Left lung (tissue), 4 donors: ENCODE measurements at regions not wholly inside any gene's neighbourhood (a gene's known extent, or its start where the extent isn't known, plus 50 kb on each side); places are given as distances from the start of the nearest gene placed in this dataset.

Source experiments
- ATAC-seq: fragments of 200-7000 bp; cut with Tn5 transposase; one replicate; pipeline ENCODE4 v1.9.1; 2020; ENCODE audit warnings: moderate library complexity
- DNase-seq, 4 donors: peaks; one replicate each; pipeline ENCODE4 v3.0.0-alpha.2; 2013 to 2020
- H3K27ac ChIP-seq, 2 donors: fragments of 200-600 bp; sonication (generic) in 1 of 2; one replicate each; pipeline versions ENCODE4 v1.5.0 to v1.8.0; 2020 to 2021
- H3K27me3 ChIP-seq, 2 donors: fragments of 200-600 bp; sonication (generic) in 1 of 2; one replicate each; pipeline versions ENCODE4 v1.5.0 to v1.8.0; 2020 to 2021
- H3K36me3 ChIP-seq, 2 donors: fragments of 200-600 bp; sonication (generic) in 1 of 2; one replicate each; pipeline versions ENCODE4 v1.5.0 to v1.8.0; 2020 to 2021
- H3K4me1 ChIP-seq, 2 donors: fragments of 200-600 bp; one replicate each; pipeline ENCODE4 v1.8.0; 2021
- H3K4me3 ChIP-seq, 2 donors: fragments of 200-600 bp; sonication (generic) in 1 of 2; one replicate each; pipeline versions ENCODE4 v1.5.0 to v1.8.0; 2020 to 2021; ENCODE audit warnings: mild to moderate bottlenecking in 1 of 2
- H3K9me3 ChIP-seq, 2 donors: fragments of 200-600 bp; sonication (generic) in 1 of 2; one replicate each; pipeline versions ENCODE4 v1.5.0 to v1.8.0; 2020 to 2021
- intact Hi-C, 2 donors: fragments of 100-400 bp; cut with DNase I; formaldehyde crosslinking; loops; one replicate each; pipeline versions ENCODE4 v1.11.2 to v1.14.2; 2022
- TF ChIP-seq, protein P1 (sequence below), 2 donors: fragments of 200-600 bp; sonication (generic) in 1 of 2; IDR thresholded peaks; one replicate each; pipeline versions ENCODE4 v1.5.0 to v1.8.0; 2021; ENCODE audit warnings: antibody characterized with exemption in 2 of 2
- donor health status: DM: no; HTN: yes; CAD: no.
- donor health status: DM: no; HTN: no; CAD: no.

DNA sequence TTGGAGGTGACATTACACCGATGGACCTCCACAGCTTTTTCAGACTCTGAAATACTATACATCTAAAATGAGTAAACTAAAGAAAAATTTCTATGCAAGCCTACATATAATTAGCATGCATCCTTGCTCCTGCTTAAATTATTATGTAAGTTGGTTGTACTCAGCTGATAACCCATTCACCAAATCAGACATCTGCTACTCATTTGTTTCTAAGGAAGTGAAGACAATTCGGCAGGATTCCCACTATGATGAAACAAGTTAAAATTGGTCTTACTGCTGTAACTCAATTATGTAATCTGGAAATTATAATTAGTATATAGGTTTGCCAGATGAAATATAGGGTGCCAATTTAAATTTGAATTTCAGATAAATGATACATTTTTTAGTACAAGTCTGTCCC, 59.5 kb upstream of the FGF13 start:
- Histone ChIP-seq H3K4me1 (no peaks in the 10 kb centered on the region), H3K36me3 (no peaks in the 10 kb centered on the region), H3K27ac (no peak overlapping the region), H3K9me3 (no peaks in the 10 kb centered on the region), H3K4me3 (no peak overlapping the region), H3K27me3 (no peaks in the 10 kb centered on the region)
- TF ChIP-seq, protein P1, sequence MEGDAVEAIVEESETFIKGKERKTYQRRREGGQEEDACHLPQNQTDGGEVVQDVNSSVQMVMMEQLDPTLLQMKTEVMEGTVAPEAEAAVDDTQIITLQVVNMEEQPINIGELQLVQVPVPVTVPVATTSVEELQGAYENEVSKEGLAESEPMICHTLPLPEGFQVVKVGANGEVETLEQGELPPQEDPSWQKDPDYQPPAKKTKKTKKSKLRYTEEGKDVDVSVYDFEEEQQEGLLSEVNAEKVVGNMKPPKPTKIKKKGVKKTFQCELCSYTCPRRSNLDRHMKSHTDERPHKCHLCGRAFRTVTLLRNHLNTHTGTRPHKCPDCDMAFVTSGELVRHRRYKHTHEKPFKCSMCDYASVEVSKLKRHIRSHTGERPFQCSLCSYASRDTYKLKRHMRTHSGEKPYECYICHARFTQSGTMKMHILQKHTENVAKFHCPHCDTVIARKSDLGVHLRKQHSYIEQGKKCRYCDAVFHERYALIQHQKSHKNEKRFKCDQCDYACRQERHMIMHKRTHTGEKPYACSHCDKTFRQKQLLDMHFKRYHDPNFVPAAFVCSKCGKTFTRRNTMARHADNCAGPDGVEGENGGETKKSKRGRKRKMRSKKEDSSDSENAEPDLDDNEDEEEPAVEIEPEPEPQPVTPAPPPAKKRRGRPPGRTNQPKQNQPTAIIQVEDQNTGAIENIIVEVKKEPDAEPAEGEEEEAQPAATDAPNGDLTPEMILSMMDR (IDR thresholded peaks at IDR 0.05), result no peak
- ATAC-seq, result no peak
- no peak for DNase-seq
- intact Hi-C loops, result no loop called here

DNA sequence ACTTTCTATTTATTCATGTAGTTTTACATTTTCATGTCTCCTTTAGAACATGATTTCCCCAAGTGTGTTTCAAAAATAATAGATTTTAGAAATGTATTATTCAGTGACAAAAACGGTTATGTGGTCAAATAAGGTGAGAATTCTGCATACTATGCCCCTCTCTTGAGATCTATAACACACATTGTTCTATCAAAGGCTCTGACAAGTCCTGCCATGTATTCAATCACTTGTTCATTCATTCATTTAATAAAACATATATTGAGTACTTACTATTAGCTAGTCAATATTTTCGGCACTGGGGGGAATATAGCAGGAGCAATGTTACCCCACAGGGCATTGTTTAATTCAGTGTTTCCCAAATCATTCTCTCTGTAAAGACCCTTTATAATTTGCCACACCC, 58.4 kb upstream of the FGF13 start:
- H3K4me1 ChIP-seq, result no peaks in the 10 kb centered on the region
- TF ChIP-seq, protein P1 (IDR thresholded peaks at IDR 0.05), result no peak
- no peaks in the 10 kb centered on the region for H3K36me3 ChIP-seq
- intact Hi-C loops, result no loop called here
- no peak overlapping the region for H3K4me3 ChIP-seq
- H3K27me3 ChIP-seq, result no peaks in the 10 kb centered on the region
- ATAC-seq, result no peak
- DNase-seq, result no peak
- no peak overlapping the region for H3K27ac ChIP-seq
- H3K9me3 ChIP-seq, result no peaks in the 10 kb centered on the region

DNA sequence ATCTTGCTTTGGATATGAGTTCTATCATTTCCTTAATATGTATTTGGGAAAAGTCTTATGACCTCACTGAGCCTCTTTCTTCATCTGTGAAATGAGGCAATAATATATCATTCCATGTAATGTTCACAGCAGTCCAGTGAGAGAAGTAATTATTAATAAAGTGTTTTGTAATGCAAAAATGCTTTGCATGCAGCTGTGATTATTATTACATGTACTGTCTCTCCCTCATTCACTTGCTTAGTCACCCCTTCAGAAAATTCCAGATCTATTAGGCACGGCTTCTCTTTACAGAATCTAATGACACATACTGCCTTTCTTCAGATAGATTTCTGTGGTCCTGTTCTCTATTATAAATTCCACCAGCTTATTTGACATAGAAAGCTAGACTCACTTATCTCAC, 53.5 kb upstream of the FGF13 start:
- Histone ChIP-seq H3K27me3 (no peaks in the 10 kb centered on the region), H3K36me3 (no peaks in the 10 kb centered on the region), H3K9me3 (no peaks in the 10 kb centered on the region), H3K4me1 (no peaks in the 10 kb centered on the region), H3K4me3 (no peak overlapping the region), H3K27ac (no peak overlapping the region)
- ATAC-seq (no peak), DNase-seq (no peak)
- TF ChIP-seq, protein P1 (IDR thresholded peaks at IDR 0.05), result no peak
- intact Hi-C loops, result no loop called here

DNA sequence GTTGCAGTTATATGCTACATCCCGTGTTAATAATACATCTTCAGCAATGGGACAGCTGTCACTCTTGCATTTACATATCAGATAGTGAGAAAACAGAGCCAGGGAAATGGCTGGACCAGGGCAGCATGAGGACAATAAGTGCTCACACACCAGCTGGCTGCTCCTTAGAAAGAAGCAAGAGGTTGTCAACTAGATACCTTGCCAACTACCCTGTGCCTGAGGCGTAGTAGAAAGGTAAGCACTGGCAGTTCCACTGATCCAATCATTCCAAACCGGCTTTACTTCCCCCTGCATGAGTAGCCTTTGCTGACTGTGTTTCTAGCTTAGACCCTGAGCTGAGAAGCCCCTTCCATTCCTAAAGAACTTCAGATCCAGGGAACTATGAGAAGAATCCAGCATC, 52.2 kb upstream of the FGF13 start:
- Histone ChIP-seq H3K4me3 (no peak overlapping the region), H3K27me3 (no peaks in the 10 kb centered on the region), H3K36me3 (no peaks in the 10 kb centered on the region), H3K27ac (no peak overlapping the region), H3K4me1 (no peaks in the 10 kb centered on the region), H3K9me3 (no peaks in the 10 kb centered on the region)
- TF ChIP-seq, protein P1 (IDR thresholded peaks at IDR 0.05), result no peak
- intact Hi-C loops, result no loop called here
- ATAC-seq (no peak), DNase-seq (no peak)

DNA sequence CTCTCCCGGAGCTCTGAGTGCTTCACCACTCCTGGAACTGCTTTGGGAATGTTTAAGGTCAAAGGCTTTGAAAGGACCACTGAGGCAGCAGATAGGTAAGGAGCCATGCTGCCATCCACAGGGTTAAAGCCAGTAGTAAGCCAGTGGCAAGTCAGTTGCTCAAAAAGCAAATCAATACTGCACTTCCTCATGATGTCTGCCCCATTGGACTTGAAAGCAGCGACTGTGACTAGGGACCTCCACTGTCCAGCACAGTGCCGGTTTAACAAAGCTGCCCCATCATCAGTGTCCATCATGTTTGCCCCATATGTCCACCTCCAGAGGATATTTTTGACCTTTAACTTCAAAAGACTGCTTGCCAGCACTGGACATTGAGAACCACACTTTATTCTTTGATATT, 49.9 kb upstream of the FGF13 start:
- intact Hi-C loops, result no loop called here
- Histone ChIP-seq H3K27me3 (no peaks in the 10 kb centered on the region), H3K36me3 (no peaks in the 10 kb centered on the region), H3K9me3 (no peaks in the 10 kb centered on the region), H3K4me3 (no peak overlapping the region), H3K4me1 (no peaks in the 10 kb centered on the region), H3K27ac (no peak overlapping the region)
- no peak for DNase-seq
- ATAC-seq, result no peak
- TF ChIP-seq, protein P1 (IDR thresholded peaks at IDR 0.05), result no peak
